Peyer's patch (tissue), 4 donors: ENCODE measurements at regions not wholly inside any gene's neighbourhood (a gene's known extent, or its start where the extent isn't known, plus 50 kb on each side); places are given as distances from the start of the nearest gene placed in this dataset.
A peak's percentile ranks its signal among the peaks of the same experiment; 100 is the strongest.

Source experiments
- POLR2A ChIP-seq, 2 donors: fragments of 450-650 bp; IDR thresholded peaks; one replicate each; pipeline ENCODE4 v1.5.1; 2017; ENCODE audit warnings: antibody characterized with exemption in 2 of 2, mild to moderate bottlenecking in 2 of 2, moderate library complexity in 2 of 2
- TF ChIP-seq, protein P1 (sequence below), 6 experiments: fragments of 450-650 bp in 4 of 6; fragments of 200-600 bp in 2 of 6; sonication (generic) in 1 of 6; IDR thresholded peaks; one replicate each; pipeline ENCODE4 v1.5.1; 2017 to 2019; ENCODE audit warnings: antibody characterized with exemption in 6 of 6, mild to moderate bottlenecking in 3 of 6, moderate library complexity in 1 of 6

GRCh38 chr9:124122813-124123462 is 111.4 kb downstream of the LHX2 start:
- TF ChIP-seq, protein P1, sequence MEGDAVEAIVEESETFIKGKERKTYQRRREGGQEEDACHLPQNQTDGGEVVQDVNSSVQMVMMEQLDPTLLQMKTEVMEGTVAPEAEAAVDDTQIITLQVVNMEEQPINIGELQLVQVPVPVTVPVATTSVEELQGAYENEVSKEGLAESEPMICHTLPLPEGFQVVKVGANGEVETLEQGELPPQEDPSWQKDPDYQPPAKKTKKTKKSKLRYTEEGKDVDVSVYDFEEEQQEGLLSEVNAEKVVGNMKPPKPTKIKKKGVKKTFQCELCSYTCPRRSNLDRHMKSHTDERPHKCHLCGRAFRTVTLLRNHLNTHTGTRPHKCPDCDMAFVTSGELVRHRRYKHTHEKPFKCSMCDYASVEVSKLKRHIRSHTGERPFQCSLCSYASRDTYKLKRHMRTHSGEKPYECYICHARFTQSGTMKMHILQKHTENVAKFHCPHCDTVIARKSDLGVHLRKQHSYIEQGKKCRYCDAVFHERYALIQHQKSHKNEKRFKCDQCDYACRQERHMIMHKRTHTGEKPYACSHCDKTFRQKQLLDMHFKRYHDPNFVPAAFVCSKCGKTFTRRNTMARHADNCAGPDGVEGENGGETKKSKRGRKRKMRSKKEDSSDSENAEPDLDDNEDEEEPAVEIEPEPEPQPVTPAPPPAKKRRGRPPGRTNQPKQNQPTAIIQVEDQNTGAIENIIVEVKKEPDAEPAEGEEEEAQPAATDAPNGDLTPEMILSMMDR (IDR thresholded peaks at IDR 0.05) = peak in 1 of 6 experiments; percentile 24
- TF ChIP-seq POLR2A (IDR thresholded peaks at IDR 0.05) = no peak
